GM12875 (cell line): ENCODE measurements at regions not wholly inside any gene's neighbourhood (a gene's known extent, or its start where the extent isn't known, plus 50 kb on each side); places are given as distances from the start of the nearest gene placed in this dataset.

ENCODE experiments used
- H3K4me3 ChIP-seq: one replicate; pipeline ENCODE4 v1.5.1; 2011; ENCODE audit warnings: low read depth, low read length, control low read depth
- CTCF ChIP-seq: IDR thresholded peaks from 2 replicates; pipeline ENCODE4 v1.5.1; 2011; ENCODE audit warnings: low read depth, mild to moderate bottlenecking, control low read depth, inconsistent platforms, low read length, moderate library complexity, borderline replicate concordance; ENCODE audit not compliant: insufficient read depth

- H3K4me3 ChIP-seq = no peak overlapping the region
Measured at GRCh38 chr3:22491344-22491743, 711.8 kb upstream of the UBE2E2 start.

GRCh38 chr3:22492342-22492741 is 710.8 kb upstream of the UBE2E2 start:
- TF ChIP-seq CTCF = no peak
- H3K4me3 ChIP-seq = no peak overlapping the region

More at GRCh38 chr3:22491344-22491743, 711.8 kb upstream of the UBE2E2 start:
- TF ChIP-seq CTCF = no peak

- no peak overlapping the region for H3K4me3 ChIP-seq
- no peak for TF ChIP-seq CTCF
Measured at GRCh38 chr3:22495241-22495640, 707.9 kb upstream of the UBE2E2 start.

GRCh38 chr3:22495791-22496190 is 707.3 kb upstream of the UBE2E2 start:
- TF ChIP-seq CTCF = no peak
- H3K4me3 ChIP-seq = no peak overlapping the region

GRCh38 chr3:22496641-22497040 is 706.5 kb upstream of the UBE2E2 start:
- no peak for TF ChIP-seq CTCF
- no peak overlapping the region for H3K4me3 ChIP-seq

- no peak overlapping the region for H3K4me3 ChIP-seq
- no peak for TF ChIP-seq CTCF
Measured at GRCh38 chr3:22506871-22507270, 696.3 kb upstream of the UBE2E2 start.

GRCh38 chr3:22507709-22508108 is 695.4 kb upstream of the UBE2E2 start:
- TF ChIP-seq CTCF = no peak
- H3K4me3 ChIP-seq = no peak overlapping the region
